B cell (primary cell): ENCODE measurements at regions not wholly inside any gene's neighbourhood (a gene's known extent, or its start where the extent isn't known, plus 50 kb on each side); places are given as distances from the start of the nearest gene placed in this dataset.
A peak's percentile ranks its signal among the peaks of the same experiment; 100 is the strongest.

Experiments
- ATAC-seq: fragments of 200-7000 bp; cut with Tn5 transposase; one replicate; pipeline ENCODE4 v1.10.0; 2021; ENCODE audit warnings: low read depth, mild to moderate bottlenecking, moderate number of reproducible peaks, moderate library complexity
- CTCF ChIA-PET: fragments of 350-600 bp; sonication (Branson Sonifier 250); formaldehyde crosslinking; loops from one replicate; lab custom pipeline; 2021; ENCODE audit warnings: antibody characterized with exemption, inconsistent platforms; lab: Charles Lee
- POLR2A ChIA-PET: fragments of 350-600 bp; sonication (Branson Sonifier 250); formaldehyde crosslinking; loops from one replicate; lab custom pipeline; 2021; ENCODE audit warnings: antibody characterized with exemption; lab: Charles Lee
- DNase-seq: peaks from one replicate; pipeline ENCODE4 v3.0.0; 2013
- H2AFZ ChIP-seq: 2 replicates; pipeline ENCODE4 v1.6.1; 2012; ENCODE audit warnings: mild to moderate bottlenecking, low read depth, low read length; ENCODE audit not compliant: insufficient read depth, poor library complexity, severe bottlenecking
- H3K27ac ChIP-seq, 2 donors: 1 replicate in 1 of 2; 2 replicates in 1 of 2; pipeline ENCODE4 v1.5.1; 2012 to 2013; ENCODE audit warnings: low read length in 2 of 2, mild to moderate bottlenecking in 2 of 2, moderate library complexity in 1 of 2
- H3K27me3 ChIP-seq, 4 experiments: fragments of 200-600 bp in 1 of 4; sonication (generic) in 1 of 4; replicated peaks in 1 of 4; 1 replicate in 2 of 4; 2 replicates in 2 of 4; pipeline versions ENCODE4 v1.6.1 to v1.7.0; 2013 to 2016; ENCODE audit warnings: low read length in 3 of 4, mild to moderate bottlenecking in 2 of 4, mixed read lengths in 1 of 4, moderate library complexity in 1 of 4; ENCODE audit not compliant: insufficient read depth in 4 of 4, control insufficient read depth in 3 of 4; ENCODE audit errors: control extremely low read depth in 1 of 4
- H3K36me3 ChIP-seq, 2 experiments: replicated peaks in 1 of 2; 1 replicate in 1 of 2; 2 replicates in 1 of 2; pipeline versions ENCODE4 v1.6.1 to v1.7.1; 2013; ENCODE audit warnings: low read length in 1 of 2; ENCODE audit not compliant: insufficient read depth in 2 of 2, control insufficient read depth in 1 of 2; ENCODE audit errors: control extremely low read depth in 1 of 2, extremely low read depth in 1 of 2
- H3K4me1 ChIP-seq, 2 donors: fragments of 200-600 bp in 1 of 2; sonication (generic) in 1 of 2; 1 replicate in 1 of 2; 2 replicates in 1 of 2; pipeline versions ENCODE4 v1.5.1 to v1.6.1; 2013 to 2017; ENCODE audit warnings: low read length in 2 of 2; ENCODE audit not compliant: control insufficient read depth in 2 of 2, insufficient read depth in 2 of 2
- H3K4me2 ChIP-seq: replicated peaks from 2 replicates; pipeline ENCODE3; 2012; ENCODE audit warnings: mild to moderate bottlenecking, low read depth, low read length; ENCODE audit not compliant: poor library complexity, severe bottlenecking
- H3K4me3 ChIP-seq, 5 experiments: fragments of 200-600 bp in 1 of 5; sonication (generic) in 1 of 5; 1 replicate in 3 of 5; 2 replicates in 2 of 5; pipeline versions ENCODE4 v1.5.1 to v1.7.0; 2011 to 2016; ENCODE audit warnings: low read length in 4 of 5, mild to moderate bottlenecking in 4 of 5, low read depth in 2 of 5, control low read depth in 1 of 5, moderate library complexity in 1 of 5; ENCODE audit not compliant: insufficient read depth in 1 of 5; ENCODE audit errors: control extremely low read depth in 1 of 5, extremely low read depth in 1 of 5
- H3K79me2 ChIP-seq: fragments of 200-600 bp; sonication (generic); one replicate; pipeline ENCODE4 v1.6.0; 2016; ENCODE audit warnings: low read length; ENCODE audit not compliant: control insufficient read depth, insufficient read depth
- H3K9ac ChIP-seq: fragments of 200-600 bp; sonication (generic); 2 replicates; pipeline ENCODE4 v1.6.1; 2017; ENCODE audit warnings: mild to moderate bottlenecking, low read length, moderate library complexity
- H3K9me3 ChIP-seq, 3 donors: one replicate each; pipeline versions ENCODE4 v1.6.1 to v1.7.1; 2013; ENCODE audit warnings: low read length in 2 of 3; ENCODE audit not compliant: control insufficient read depth in 2 of 3, insufficient read depth in 1 of 3; ENCODE audit errors: control extremely low read depth in 1 of 3
- H4K20me1 ChIP-seq: 2 replicates; pipeline ENCODE4 v1.6.0; 2012; ENCODE audit warnings: mild to moderate bottlenecking, low read length; ENCODE audit not compliant: insufficient read depth, control insufficient read depth, poor library complexity, severe bottlenecking
- H3K27ac Mint-ChIP-seq: one replicate; pipeline ENCODE4 v1.8.0; 2021; ENCODE audit warnings: mixed read lengths
- H3K27me3 Mint-ChIP-seq: one replicate; pipeline ENCODE4 v1.8.0; 2021; ENCODE audit warnings: mixed read lengths
- H3K4me1 Mint-ChIP-seq: one replicate; pipeline ENCODE4 v1.8.0; 2021; ENCODE audit warnings: mixed read lengths
- H3K4me3 Mint-ChIP-seq: one replicate; pipeline ENCODE4 v1.8.0; 2021; ENCODE audit warnings: mixed read lengths
- H3K9me3 Mint-ChIP-seq: one replicate; pipeline ENCODE4 v1.8.0; 2022; ENCODE audit warnings: mixed read lengths; ENCODE audit not compliant: insufficient read depth
- CTCF ChIP-seq: fragments of 200-600 bp; IDR thresholded peaks from one replicate; pipeline ENCODE4 v1.8.0; 2022; ENCODE audit warnings: antibody characterized with exemption, mild to moderate bottlenecking
- EZH2 ChIP-seq: IDR thresholded peaks from 2 replicates; pipeline ENCODE4 v1.6.1; 2012; ENCODE audit warnings: borderline replicate concordance, low read depth, mild to moderate bottlenecking, moderate library complexity, low read length; ENCODE audit not compliant: insufficient read depth, poor library complexity, severe bottlenecking
- intact Hi-C: fragments of 100-400 bp; cut with micrococcal nuclease; formaldehyde crosslinking; loops from one replicate; pipeline ENCODE4 v1.10.0; 2022

GRCh38 chr22:22037229-22037628 lies 54.6 kb upstream of the TOP3B start:
- peak overlapping the region; percentile 75 to 81 for H3K27ac ChIP-seq
- H3K27ac Mint-ChIP-seq, result peak overlapping the region; percentile 86
- CTCF ChIA-PET, result interaction anchor here (0.8 to 7.8 kb wide), 9 partner anchors 7 to 199 kb away, joined by 3 to 79 read pairs (median 5); no protein-coding TSS in a partner anchor

More at GRCh38 chr22:22037229-22037628, 54.6 kb upstream of the TOP3B start:
- peaks cover 53 to 72% of the 10 kb centered on the region in 2 donors for H3K4me1 ChIP-seq
- peak overlapping the region; percentile 1 for H3K9ac ChIP-seq
- POLR2A ChIA-PET, result interaction anchor here (0.9 to 1.0 kb wide), 2 partner anchors 9 to 898 kb away, joined by 3 read pairs; no protein-coding TSS in a partner anchor
- DNase-seq (peak; percentile 78), ATAC-seq (peak; percentile 88)
- peaks cover 0 to 4% (median 0%) of the 10 kb centered on the region in 3 donors for H3K9me3 ChIP-seq
- TF ChIP-seq EZH2 (no peak), CTCF (no peak)
- intact Hi-C loops, result loop anchor here (10.0 kb wide), 1 partner anchor 898 kb away; no protein-coding TSS in a partner anchor
- Mint-ChIP-seq H3K4me1 (peaks cover 85% of the 10 kb centered on the region), H3K9me3 (no peaks in the 10 kb centered on the region), H3K27me3 (no peaks in the 10 kb centered on the region), H3K4me3 (peak overlapping the region; percentile 61)
- no peaks in the 10 kb centered on the region for H3K27me3 ChIP-seq
- H3K36me3 ChIP-seq, result no peaks in the 10 kb centered on the region
- H3K4me2 ChIP-seq, result peak overlapping the region; percentile 51
- H3K79me2 ChIP-seq, result no peaks in the 10 kb centered on the region
- H3K4me3 ChIP-seq, result peak overlapping the region in 1 of 5 experiments; percentile 16
- H2AFZ ChIP-seq, result no peak overlapping the region
- no peaks in the 10 kb centered on the region for H4K20me1 ChIP-seq
